Endothelial cell of umbilical vein (primary cell): ENCODE measurements at regions not wholly inside any gene's neighbourhood (a gene's known extent, or its start where the extent isn't known, plus 50 kb on each side); places are given as distances from the start of the nearest gene placed in this dataset.

ENCODE experiments used
- BruUV-seq: library from RNA; stranded (reverse); fragments of 400-500 nt; replicated peaks from 2 replicates; lab custom pipeline; 2021; lab: Mats Ljungman, UMichigan
- CTCF ChIA-PET: fragments of 300-600, 350-600 bp; sonication (Branson Sonifier 250); formaldehyde crosslinking; loops from one replicate; lab custom pipeline; 2021; ENCODE audit warnings: antibody characterized with exemption, inconsistent platforms; lab: Charles Lee
- POLR2A ChIA-PET: fragments of 300-600, 350-600 bp; sonication (Branson Sonifier 250); formaldehyde crosslinking; loops from one replicate; lab custom pipeline; 2021; ENCODE audit warnings: antibody characterized with exemption, inconsistent platforms; lab: Charles Lee
- DNase-seq: peaks from one replicate; pipeline ENCODE4 v3.0.0-alpha.2; 2011; ENCODE audit warnings: low read depth, low spot score
- FAIRE-seq: peaks from 2 replicates; lab custom pipeline; 2011; peaks lifted over from hg19 to GRCh38; lab: Jason Lieb, UNC
- H2AFZ ChIP-seq: 2 replicates; pipeline ENCODE4 v1.6.0; 2012; ENCODE audit warnings: low read depth, low read length, control low read depth, inconsistent platforms
- H3K27ac ChIP-seq: 2 replicates; pipeline ENCODE4 v1.5.1; 2011; ENCODE audit warnings: low read depth, mild to moderate bottlenecking, control low read depth, low read length, moderate library complexity; ENCODE audit not compliant: insufficient read depth
- H3K27me3 ChIP-seq, 2 experiments: 2 replicates each; pipeline versions ENCODE4 v1.6.0 to v1.6.1; 2011; ENCODE audit warnings: low read length in 2 of 2, mixed read lengths in 1 of 2; ENCODE audit not compliant: control insufficient read depth in 2 of 2, insufficient read depth in 2 of 2
- H3K36me3 ChIP-seq, 2 experiments: 2 replicates in 1 of 2; 3 replicates in 1 of 2; pipeline ENCODE4 v1.5.1; 2011; ENCODE audit warnings: low read length in 2 of 2, mild to moderate bottlenecking in 1 of 2, moderate library complexity in 1 of 2; ENCODE audit not compliant: control insufficient read depth in 2 of 2, insufficient read depth in 2 of 2; ENCODE audit errors: extremely low read depth in 1 of 2
- H3K4me1 ChIP-seq: 3 replicates; pipeline ENCODE4 v1.5.1; 2011; ENCODE audit warnings: mild to moderate bottlenecking, low read length; ENCODE audit not compliant: control insufficient read depth, insufficient read depth; ENCODE audit errors: extremely low read depth
- H3K4me2 ChIP-seq: 2 replicates; pipeline ENCODE4 v1.6.1; 2011; ENCODE audit warnings: low read length, control low read depth, mixed read lengths; ENCODE audit not compliant: insufficient read depth
- H3K4me3 ChIP-seq, 3 experiments: fragments of 200-600 bp in 1 of 3; sonication (generic), shearing (Covaris generic) in 1 of 3; replicated peaks in 1 of 3; 2 replicates each; pipeline ENCODE4 v1.5.1; 2011 to 2016; ENCODE audit warnings: control low read depth in 3 of 3, low read length in 3 of 3, mild to moderate bottlenecking in 2 of 3, inconsistent platforms in 1 of 3, low read depth in 1 of 3, moderate library complexity in 1 of 3; ENCODE audit not compliant: insufficient read depth in 1 of 3
- H3K79me2 ChIP-seq: 2 replicates; pipeline ENCODE4 v1.6.0; 2012; ENCODE audit warnings: low read length, inconsistent platforms; ENCODE audit not compliant: control insufficient read depth, insufficient read depth
- H3K9ac ChIP-seq: replicated peaks from 2 replicates; pipeline ENCODE3; 2011; ENCODE audit warnings: low read length, control low read depth; ENCODE audit not compliant: insufficient read depth; ENCODE audit errors: extremely low read depth
- H3K9me1 ChIP-seq: replicated peaks from 3 replicates; pipeline ENCODE4 v1.6.0; 2011; ENCODE audit warnings: mild to moderate bottlenecking, low read length; ENCODE audit not compliant: control insufficient read depth, insufficient read depth; ENCODE audit errors: extremely low read depth
- H3K9me3 ChIP-seq: replicated peaks from 2 replicates; pipeline ENCODE4 v1.5.1; 2012; ENCODE audit warnings: low read length, inconsistent platforms; ENCODE audit not compliant: control insufficient read depth, insufficient read depth
- H4K20me1 ChIP-seq: replicated peaks from 2 replicates; pipeline ENCODE3; 2011; ENCODE audit warnings: mild to moderate bottlenecking, low read length; ENCODE audit not compliant: control insufficient read depth, insufficient read depth; ENCODE audit errors: extremely low read depth
- CTCF ChIP-seq, 2 donors: IDR thresholded peaks; 1 replicate in 1 of 2; 2 replicates in 1 of 2; pipeline ENCODE4 v1.5.1; 2011; ENCODE audit warnings: low read length in 2 of 2, mild to moderate bottlenecking in 2 of 2, moderate library complexity in 2 of 2, control low read depth in 1 of 2, inconsistent platforms in 1 of 2, low read depth in 1 of 2; ENCODE audit not compliant: insufficient read depth in 1 of 2; ENCODE audit errors: extremely low read depth in 1 of 2
- FOS ChIP-seq: IDR thresholded peaks from 2 replicates; pipeline ENCODE4 v1.6.1; 2011; ENCODE audit warnings: mild to moderate bottlenecking, low read length, moderate library complexity, borderline replicate concordance; ENCODE audit not compliant: insufficient read depth
- MYC ChIP-seq: IDR thresholded peaks from one replicate; pipeline ENCODE4 v1.6.1; 2011; ENCODE audit warnings: mild to moderate bottlenecking, low read depth, low read length
- POLR2A ChIP-seq: IDR thresholded peaks from 2 replicates; pipeline ENCODE4 v1.6.1; 2012; ENCODE audit warnings: low read depth, mild to moderate bottlenecking, control low read depth, low read length
- POLR2AphosphoS5 ChIP-seq: IDR thresholded peaks from 2 replicates; pipeline ENCODE4 v1.6.1; 2012; ENCODE audit warnings: low read depth, mild to moderate bottlenecking, control low read depth, low read length, moderate library complexity; ENCODE audit not compliant: insufficient read depth
- dilution Hi-C: fragments of 300-500 bp; cut with MboI; formaldehyde crosslinking; loops from one replicate; pipeline ENCODE4 v1.15.0; 2019; ENCODE audit warnings: low sequenced_read_pairs; ENCODE audit not compliant: extremely low pct_ligation_motif_present
- intact Hi-C: fragments of 100-400 bp; cut with micrococcal nuclease; formaldehyde crosslinking; loops from one replicate; pipeline ENCODE4 v1.10.0; 2022

- H3K4me1 ChIP-seq: peaks cover 17% of the 10 kb centered on the region
- no peak overlapping the region for H3K9ac ChIP-seq
- dilution Hi-C loops (no loop called here), intact Hi-C loops (no loop called here)
- CTCF ChIA-PET: interaction anchor here (0.5 to 1.1 kb wide), 2 partner anchors 210 to 224 kb away, joined by 3 read pairs; no protein-coding TSS in a partner anchor
- POLR2A ChIA-PET: no interaction called here
- H3K9me3 ChIP-seq: no peaks in the 10 kb centered on the region
- DNase-seq (no peak), FAIRE-seq (no peak)
- no peaks in the 10 kb centered on the region for H3K27me3 ChIP-seq
- no peak overlapping the region for H3K27ac ChIP-seq
- no peaks in the 10 kb centered on the region for H3K36me3 ChIP-seq
- no peak overlapping the region for H2AFZ ChIP-seq
- H3K4me2 ChIP-seq: no peak overlapping the region
- H3K9me1 ChIP-seq: no peaks in the 10 kb centered on the region
- H4K20me1 ChIP-seq: no peaks in the 10 kb centered on the region
- TF ChIP-seq POLR2A: no peak
- no peak for TF ChIP-seq CTCF (IDR thresholded peaks at IDR 0.05; ENCODE audit: extremely low read depth in 1 of 2, insufficient read depth in 1 of 2, low read depth in 1 of 2, low read length in 2 of 2)
- TF ChIP-seq POLR2AphosphoS5: no peak
- no peak for TF ChIP-seq MYC
- TF ChIP-seq FOS: no peak
- H3K79me2 ChIP-seq: no peaks in the 10 kb centered on the region
- no TSS peak for BruUV-seq
- no peak overlapping the region for H3K4me3 ChIP-seq
Observed at GRCh38 chr15:99480016-99480810, 85.6 kb upstream of the MEF2A start.
